DMS153 (cell line): ENCODE measurements at regions not wholly inside any gene's neighbourhood (a gene's known extent, or its start where the extent isn't known, plus 50 kb on each side); places are given as distances from the start of the nearest gene placed in this dataset.

Source experiments
- DNase-seq: peaks from one replicate; lab custom pipeline; 2025; lab: John Stamatoyannopoulos, UW

DNA sequence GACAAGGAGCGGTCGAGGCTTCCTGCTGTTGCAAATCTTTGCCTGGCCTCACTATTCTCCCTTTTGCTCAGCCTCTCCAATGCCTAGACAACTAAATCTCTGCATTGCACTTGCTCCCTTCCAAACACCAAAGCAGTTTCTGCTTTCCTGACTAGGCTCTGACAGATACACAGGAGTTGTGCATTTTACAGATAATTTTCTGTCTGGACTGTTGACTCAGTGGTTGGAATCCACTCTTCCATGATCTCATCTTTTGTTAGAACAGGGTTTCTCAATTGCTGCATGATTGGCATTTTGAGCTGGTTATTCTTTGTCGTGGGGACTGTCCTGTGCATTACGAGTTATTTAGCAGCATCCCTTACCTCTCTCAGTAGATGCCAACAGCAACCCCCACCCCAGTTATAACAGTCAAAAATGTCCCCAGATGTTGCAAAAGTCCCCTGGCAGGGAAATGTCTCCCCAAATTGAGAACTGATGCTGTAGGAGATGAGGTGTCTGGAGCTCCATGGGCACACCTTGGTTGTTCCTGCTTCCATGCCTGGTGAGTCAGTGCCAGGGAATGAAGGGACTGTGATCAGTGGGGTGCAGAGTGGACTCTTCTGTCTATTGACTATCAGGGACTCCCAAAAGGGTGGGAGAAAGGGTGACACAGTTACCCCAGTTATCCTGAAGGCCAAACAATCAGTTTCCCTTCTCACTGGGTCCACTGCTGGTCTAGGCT is 557.4 kb upstream of the PSMD7 start:
- DNase-seq = no peak

DNA sequence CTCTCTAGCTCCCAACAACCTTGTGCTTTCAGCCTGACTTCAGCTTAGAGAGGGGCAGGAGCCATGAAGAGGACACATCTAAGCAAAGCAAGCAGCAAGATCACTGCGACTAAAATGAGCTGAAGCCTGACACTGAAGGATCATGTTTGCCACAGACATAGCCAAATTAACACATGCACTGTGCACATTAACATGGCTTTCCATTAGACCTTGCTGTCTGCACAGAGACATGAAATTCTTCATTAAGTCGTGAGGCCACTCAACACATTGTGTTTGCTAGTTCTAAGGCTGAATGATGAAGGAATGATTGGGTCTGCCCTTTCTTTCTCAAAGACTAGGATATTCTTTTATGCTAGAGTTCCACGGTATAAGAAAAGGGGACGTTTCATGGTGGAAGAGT is 558.3 kb upstream of the PSMD7 start:
- DNase-seq = no peak

DNA sequence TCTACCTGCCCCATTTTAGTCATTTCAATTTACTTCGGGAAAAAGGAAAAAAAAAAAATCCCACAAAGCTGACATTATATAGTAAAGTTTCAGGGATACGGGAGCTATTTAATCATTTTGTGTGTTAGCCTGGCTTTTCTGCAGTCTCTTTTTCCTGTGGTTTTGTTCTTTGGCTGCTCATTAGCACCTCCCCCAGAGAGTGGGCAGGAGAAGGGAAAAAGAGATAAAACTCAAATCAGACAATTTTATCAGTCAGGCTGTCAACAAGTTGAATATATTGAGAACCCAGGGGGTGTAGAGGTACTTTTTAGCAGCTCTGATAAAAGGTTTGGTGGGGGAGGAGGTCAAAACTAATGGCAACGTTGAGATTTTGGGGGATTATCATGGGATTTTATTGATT is 559.0 kb upstream of the PSMD7 start:
- DNase-seq = no peak

DNA sequence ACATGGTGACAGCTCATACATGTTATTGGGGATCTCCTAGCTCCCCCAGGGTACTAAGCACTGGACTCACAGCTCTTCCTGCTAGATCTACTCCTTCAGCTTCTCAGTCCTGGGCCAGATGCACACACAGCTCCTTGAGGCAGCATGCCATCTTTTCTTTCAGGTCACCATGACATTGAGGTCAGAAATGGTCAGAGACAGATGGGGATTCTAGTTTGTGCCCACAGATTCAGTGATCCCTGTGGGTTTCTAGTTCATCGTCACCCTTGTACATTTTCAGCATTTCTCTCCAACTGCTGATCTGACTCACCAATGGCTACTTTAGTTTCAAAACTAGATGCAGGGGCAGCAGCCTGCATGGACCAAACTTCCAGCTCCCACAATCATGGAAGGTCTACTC is 560.7 kb upstream of the PSMD7 start:
- no peak for DNase-seq

DNA sequence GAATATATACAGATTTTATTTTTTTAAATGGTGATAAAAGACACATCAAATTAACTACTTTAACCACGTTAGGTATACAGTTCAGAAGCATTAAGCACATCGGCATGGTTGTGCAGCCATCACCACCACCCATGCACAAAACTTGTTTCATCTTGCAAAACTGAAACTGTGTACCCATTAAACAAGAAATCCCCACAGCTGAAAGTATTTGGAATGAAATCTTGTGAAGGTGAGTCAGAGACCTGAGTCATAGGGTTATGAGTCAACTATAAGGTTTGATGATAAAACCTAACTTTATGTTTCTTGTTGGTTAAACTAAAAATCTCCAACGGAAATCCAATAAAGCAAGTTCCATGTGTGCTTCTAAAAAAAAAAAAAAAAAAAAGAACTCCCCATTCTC is 561.6 kb upstream of the PSMD7 start:
- DNase-seq = no peak

DNA sequence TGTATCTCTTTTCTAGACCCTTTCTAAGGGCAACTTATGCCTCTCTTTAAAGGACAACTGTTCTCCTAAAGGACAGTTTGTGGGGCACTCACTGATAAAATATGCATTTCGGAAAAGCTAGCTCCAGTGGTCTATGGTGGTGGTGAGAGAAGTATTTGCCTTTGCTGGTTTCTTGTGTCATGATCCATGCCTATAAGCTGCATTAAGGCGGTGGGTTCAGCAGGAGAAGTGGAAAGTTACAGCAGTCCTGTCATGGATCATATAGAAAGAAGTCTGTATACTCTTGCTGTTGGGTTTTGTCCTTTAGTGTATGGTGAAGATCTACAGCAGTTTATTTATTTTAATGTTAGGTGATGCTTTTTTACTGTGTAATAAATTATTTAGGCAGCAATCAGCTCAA is 563.9 kb upstream of the PSMD7 start:
- no peak for DNase-seq

DNA sequence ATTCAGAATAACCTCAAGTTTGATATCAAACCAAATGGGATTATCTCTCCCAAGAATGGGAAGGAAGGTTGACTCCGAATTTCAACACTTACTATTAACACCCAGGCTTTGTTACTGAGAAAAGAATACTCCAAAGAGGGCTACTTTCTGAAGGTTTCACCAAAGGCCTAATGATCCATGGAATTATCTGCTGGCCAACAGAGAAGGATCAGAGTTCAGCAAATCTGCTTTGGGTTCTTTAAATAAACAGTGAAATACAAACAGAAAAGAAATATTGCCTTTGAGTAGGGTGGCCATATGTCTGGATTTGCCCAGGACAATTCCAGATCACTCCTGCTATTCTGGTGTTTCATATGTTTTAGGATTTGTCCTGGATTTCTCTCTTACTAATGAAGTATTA is 564.5 kb upstream of the PSMD7 start:
- DNase-seq = no peak

DNA sequence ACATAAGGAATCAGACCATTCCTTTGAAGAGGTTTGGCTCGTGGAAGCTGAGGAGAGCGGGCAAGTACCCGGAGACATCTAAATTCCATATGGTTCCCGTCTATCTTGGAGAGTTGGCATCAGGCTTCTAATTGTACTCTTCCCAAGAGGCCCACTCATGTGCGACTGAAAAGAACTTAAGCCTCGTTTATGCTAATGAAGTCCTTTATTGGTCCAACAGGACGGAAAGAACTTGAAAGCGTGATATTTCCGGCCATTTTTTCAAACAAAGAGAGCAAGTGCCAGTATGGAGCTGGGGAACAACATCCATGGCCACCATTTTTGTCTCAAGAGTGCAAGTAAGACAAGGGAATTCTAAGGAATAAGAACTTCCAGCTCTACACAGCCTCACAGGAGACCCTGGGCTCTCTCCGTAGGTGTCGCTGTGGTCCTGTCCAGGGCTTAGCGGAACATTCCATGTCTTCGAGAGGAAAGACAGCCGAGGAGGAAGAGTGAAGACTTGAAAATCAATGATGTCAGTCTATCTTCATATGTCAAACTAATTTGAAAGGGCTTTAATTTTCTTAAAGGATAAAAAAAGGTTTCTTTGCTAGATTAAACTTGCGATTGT is 566.0 kb upstream of the PSMD7 start:
- no peak for DNase-seq

DNA sequence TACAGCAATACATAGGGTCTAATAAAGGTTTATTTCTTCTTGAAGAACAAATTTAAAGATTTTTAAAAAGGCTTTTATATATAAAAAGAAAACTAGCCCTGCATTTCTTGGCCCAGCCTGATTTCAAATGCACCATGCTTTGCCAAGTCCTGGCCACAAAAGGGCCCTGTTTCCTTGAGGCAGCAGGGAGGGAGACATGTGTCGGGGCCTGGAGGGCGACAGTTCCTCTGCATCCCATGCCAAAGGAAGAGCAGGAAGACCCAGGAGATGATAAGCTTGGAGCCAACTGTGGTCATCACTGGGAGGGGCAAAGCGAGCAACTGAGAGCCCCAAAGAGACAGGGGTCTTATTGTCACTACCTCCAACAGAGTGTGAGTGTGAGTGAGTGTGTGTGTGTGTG is 571.5 kb upstream of the PSMD7 start:
- no peak for DNase-seq

DNA sequence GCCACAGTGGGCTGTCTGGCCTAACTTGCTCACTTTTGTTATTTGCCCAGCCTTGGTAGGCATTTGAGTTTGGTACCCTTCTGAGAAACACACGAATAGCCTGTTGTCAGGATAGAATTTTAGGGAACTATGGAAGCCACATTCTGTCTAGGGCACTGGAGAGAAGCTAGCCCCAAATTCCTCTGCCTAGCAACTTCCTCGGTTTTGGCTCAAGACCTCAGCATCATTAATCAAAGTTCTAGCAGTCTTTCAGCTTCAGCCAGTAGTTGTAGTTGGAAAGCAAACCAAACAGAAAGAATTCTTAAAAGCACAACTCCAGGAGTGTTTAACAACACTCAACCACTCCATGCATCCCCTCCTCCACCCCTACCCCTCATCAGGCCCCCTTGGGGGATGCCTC is 572.1 kb upstream of the PSMD7 start:
- DNase-seq = no peak

DNA sequence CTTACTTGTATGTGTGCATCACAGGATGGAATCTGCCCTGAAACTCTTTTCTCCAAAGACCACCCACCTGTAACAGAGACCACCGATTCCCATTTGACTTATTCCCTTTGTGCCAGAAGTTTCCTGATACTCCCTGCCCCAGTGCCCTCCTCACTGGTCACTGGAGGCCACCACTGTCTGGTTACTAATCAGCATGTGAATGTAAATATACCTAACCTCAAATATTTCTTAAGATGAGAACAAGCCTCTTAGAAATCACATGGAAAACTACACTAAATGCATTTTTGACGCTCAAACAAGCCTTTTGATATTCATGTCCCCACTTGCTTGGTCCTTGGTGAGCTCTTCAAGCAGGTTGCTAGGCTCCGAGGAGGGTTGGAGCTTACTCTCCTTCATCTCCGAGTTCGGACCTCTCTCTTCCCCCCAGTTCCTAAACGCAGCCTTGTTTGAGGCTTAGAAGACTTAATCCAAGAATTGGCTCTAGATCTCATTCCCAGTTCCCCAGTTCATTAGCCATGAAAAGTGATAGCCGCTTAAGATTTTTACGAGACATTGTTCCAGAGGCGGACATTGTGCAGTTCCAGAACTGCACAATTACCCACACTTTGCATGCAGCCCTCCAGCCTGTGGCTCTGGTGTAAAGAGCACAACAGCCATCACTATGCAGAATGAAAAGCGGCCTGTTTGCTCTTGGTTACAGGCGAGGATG is 579.2 kb upstream of the PSMD7 start:
- no peak for DNase-seq

DNA sequence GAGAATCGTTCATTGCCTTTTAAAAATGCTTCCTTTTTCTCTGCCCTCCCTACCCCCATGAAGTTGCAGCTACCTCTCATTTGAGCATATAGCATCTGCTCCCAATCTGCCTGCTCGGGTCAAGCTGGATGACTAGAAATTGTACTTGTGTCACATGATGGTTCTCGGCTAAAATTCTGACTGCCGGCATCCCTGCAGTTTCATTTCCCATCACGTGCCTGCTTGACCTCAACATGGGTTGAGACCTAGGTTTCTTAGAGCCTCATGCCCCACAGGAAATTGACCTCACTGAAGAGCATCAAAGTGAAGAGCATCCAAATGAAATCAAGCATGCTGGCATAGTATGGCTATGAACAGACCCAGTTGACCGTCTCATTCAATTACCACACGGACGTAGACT is 581.6 kb upstream of the PSMD7 start:
- no peak for DNase-seq

DNA sequence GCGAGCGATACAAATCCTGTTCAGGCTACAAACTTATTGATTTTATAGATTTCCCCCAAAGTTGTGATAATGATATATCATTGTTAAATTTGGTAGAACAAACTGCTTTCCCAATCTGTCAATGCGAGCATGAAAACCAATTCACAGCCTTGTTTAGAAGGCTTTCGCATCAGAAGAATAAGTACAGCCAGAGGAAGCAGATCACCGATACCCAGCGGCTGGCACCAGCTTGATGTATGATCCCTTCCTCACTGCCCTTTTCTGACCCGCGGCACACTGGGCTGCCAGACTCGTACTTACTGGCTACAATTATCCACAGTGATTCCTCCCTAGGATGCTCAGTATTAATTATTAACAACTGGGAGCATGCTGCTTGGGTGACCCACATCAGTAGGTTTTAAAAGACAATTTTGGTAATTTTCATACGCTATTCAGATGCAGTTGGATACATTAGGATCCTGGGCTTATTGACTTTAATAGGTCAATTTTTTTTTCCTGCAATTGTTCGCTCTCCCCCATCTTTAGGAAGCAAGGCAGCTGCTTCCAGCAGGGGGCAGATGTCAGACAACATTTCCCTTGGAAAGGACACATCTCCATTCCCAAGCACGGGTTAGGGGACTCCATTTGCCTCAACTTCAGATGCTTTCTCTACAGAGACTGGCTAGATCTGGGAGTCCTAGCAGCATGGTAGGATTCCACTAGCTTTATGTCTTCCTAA is 582.7 kb upstream of the PSMD7 start:
- DNase-seq = no peak

DNA sequence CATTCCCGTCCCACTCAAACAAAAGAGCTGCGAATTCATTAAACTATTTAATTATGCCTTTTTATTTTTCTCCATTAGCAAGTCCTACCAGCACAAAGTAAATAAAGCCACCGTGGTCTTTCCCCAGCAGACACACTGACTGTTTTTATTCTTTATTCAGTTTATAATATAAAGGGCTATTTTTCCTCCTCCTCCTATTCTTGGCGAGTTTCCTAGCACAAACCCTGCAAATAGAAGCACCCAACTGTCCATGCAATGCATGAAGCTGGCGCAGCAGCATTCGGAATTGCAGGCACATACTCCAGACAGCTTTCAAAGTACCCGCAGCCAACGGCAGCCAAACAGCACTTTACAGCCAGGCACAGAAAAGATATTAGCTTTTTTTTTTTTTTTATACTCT is 583.4 kb upstream of the PSMD7 start:
- DNase-seq = peak; percentile 15

DNA sequence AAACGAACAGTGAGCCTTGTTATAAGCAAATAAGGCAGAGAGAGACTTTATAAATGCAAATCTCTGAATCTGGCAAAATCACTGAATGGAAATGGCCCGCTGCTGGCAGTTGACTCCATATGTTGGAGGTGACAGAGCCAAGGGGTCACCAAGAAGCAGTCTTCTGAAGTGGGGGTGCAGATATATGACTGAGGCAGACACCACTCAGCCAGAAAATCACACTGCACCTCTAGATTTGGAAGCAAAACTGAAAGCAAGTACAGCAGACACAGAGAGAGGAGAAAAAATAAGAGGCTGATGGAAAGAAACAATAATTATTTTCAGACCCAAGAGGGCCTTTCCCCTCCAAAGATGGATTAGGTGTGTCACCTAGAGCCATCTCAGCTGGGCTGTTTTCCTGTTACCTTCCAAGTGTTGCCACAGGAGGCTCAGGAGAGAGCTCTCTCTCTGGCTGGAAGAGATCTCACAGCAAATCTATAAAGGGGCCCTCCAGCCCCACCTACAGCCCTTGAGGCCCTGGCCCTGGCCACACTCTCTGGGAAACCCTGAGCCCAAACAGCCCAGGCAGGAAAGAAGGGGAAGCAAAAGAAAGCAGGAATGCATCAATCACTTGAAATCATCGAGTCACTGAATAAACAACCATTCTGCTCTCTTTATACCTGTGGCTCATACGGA is 585.1 kb upstream of the PSMD7 start:
- no peak for DNase-seq

DNA sequence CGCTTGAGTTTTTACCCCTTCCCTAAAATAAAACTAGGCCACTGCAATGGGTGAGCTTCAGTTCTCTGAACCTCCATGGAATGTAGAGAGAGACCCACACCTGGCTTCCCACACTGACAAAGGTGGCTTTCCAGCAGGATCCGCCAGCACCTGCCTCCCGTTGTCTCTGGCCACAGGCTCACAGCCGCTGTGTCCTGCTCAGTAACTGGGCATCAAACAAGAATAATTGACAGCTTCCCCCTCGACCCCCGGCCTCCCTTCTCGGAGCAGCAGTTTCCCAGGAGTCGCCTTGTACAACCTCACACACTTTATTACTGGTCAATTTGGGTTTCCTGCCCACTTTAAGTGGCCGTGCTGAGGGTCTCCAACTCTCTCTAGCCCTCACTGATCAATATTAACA is 586.1 kb upstream of the PSMD7 start:
- DNase-seq = no peak

DNA sequence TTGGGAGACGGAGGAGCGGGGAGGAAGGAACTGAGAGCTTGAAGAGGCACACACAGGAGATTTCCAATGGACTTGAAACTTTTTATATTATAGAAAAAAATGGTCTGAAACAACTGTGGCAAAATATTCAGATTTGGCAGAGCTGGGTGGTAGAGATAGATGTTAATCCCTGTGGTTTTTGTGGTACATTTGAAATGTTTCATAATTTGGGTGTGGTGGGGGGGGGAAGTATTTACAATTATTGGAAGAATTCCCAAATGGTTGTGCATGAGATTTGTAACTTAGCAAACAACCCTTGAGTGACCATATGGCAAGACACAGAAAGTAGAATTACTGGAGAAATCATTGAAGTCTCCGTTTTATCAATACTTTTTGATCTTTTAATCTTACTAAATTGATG is 588.8 kb upstream of the PSMD7 start:
- no peak for DNase-seq

DNA sequence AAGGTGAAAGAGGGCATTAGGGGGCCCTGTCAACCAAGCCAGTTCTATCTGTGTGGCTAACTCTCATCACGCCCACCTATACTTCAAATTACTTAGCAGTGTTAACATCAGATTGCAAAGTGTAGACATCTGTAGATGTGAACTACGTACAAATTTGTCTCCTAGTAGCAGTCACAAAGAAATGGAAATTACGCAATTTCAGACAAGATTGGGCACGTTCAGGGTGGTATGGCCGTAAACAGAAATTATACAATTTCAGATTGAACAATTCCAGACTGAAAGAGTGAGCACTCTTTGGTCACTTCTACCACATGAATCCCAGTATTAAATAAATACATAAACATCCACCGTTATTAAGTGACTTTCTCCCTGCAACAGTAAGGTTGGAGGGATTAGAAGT is 592.7 kb upstream of the PSMD7 start:
- DNase-seq = no peak

DNA sequence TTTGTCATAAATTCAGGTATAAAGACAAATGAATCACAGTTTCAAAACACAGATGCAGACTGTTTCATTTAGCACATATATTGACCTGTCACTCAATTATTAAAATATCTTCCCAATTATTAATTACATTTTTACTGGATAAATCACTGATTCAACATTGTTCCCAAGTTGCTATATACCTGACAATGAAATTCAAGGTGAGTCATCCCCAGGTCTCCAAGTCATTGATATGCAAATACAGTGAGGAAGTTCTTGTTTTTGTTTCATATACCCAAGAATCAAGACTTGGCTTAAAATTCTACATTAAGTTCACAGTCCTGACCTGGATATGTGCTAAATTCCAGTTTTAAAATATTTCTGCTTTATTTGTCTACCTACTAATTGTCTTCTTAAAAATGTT is 599.3 kb upstream of the PSMD7 start:
- no peak for DNase-seq

DNA sequence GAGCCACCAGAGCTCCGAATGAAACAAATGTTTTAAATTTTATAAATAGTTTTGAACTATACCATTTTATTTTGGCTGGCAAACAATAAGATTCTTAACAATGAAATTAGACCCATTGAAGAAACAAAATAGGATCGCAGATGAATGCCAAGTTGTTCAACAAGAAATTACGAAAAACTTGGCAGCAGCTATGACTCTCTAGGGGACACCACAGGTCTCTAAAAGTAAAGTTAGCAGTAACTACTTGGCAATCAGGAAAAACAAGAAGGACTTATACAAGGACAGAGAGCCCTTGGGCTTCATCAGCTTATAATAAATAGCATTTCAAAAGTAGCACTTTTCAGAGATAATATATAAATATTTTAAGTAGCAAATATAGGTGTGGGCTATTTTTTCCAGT is 603.8 kb upstream of the PSMD7 start:
- no peak for DNase-seq

DNA sequence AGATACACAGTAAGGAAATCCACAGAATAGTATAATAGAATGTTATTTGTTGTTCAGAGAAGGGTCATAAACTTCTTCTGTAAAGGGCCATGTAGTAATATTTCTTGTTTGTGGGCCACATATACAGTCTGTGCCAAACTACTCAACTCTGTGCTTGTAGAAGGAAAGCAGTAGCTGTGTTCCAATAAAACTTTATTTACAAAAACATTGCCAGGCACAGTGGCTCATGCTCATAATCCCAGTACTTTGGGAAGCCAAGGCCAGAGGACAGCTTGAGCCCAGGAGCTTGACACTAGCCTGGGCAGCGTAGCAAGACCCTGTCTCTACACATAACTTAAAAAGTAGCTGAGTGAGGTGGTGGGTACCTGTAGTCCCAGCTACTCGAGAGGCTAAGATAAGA is 612.8 kb upstream of the PSMD7 start:
- DNase-seq = no peak

DNA sequence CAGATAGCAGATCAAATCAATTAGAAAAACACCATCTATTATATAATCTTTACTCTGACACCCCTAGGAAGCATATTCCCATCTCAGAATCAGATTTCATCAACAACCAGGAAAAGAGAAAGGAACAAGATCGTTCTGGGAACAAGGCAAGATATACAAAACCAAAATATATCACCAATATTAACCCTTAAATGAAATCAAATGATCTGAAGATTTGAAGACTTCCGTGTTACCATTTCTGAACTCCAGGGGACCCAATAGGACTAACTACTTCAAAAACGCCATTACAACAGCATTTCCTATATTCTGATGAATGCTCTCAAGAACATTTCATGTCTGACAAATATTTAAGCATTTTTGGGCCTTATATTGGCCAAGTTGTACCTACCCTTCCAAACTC is 624.2 kb upstream of the ZFHX3 start:
- no peak for DNase-seq
